Neuronal stem cell (in vitro differentiated cells): ENCODE measurements at regions not wholly inside any gene's neighbourhood (a gene's known extent, or its start where the extent isn't known, plus 50 kb on each side); places are given as distances from the start of the nearest gene placed in this dataset.

Experiments
- DNase-seq: peaks from one replicate; pipeline ENCODE4 v3.0.0-alpha.2; 2013; ENCODE audit warnings: low spot score
- H2AFZ ChIP-seq: one replicate; pipeline ENCODE4 v1.6.1; 2013; ENCODE audit warnings: mild to moderate bottlenecking, low read length, inconsistent platforms
- H2AK5ac ChIP-seq: 2 replicates; pipeline ENCODE4 v1.6.1; 2013; ENCODE audit warnings: low read depth, mild to moderate bottlenecking, inconsistent platforms, low read length, moderate library complexity, mixed read lengths
- H2BK120ac ChIP-seq: 2 replicates; pipeline ENCODE4 v1.6.1; 2013; ENCODE audit warnings: low read depth, mild to moderate bottlenecking, inconsistent platforms, low read length, moderate library complexity, mixed read lengths
- H2BK12ac ChIP-seq: one replicate; pipeline ENCODE4 v1.6.1; 2013; ENCODE audit warnings: low read length, inconsistent platforms
- H2BK15ac ChIP-seq: 2 replicates; pipeline ENCODE4 v1.6.1; 2013; ENCODE audit warnings: mild to moderate bottlenecking, low read length, inconsistent platforms, mixed read lengths
- H2BK5ac ChIP-seq: one replicate; pipeline ENCODE4 v1.6.1; 2013; ENCODE audit warnings: inconsistent platforms, mild to moderate bottlenecking, low read length, moderate library complexity
- H3K14ac ChIP-seq: one replicate; pipeline ENCODE4 v1.6.1; 2013; ENCODE audit warnings: low read length, inconsistent platforms
- H3K18ac ChIP-seq: 2 replicates; pipeline ENCODE4 v1.6.1; 2013; ENCODE audit warnings: low read length, inconsistent platforms
- H3K23ac ChIP-seq: 2 replicates; pipeline ENCODE4 v1.6.1; 2013; ENCODE audit warnings: low read depth, mild to moderate bottlenecking, mixed read lengths, low read length, inconsistent platforms; ENCODE audit not compliant: poor library complexity
- H3K27ac ChIP-seq: replicated peaks from 3 replicates; pipeline ENCODE4 v1.5.1; 2013; ENCODE audit warnings: low read length, inconsistent platforms
- H3K27me3 ChIP-seq, 3 experiments: 2 replicates each; pipeline ENCODE4 v1.6.1; 2013; ENCODE audit warnings: low read length in 3 of 3, mild to moderate bottlenecking in 2 of 3, inconsistent platforms in 1 of 3, low read depth in 1 of 3, mixed read lengths in 1 of 3, moderate library complexity in 1 of 3; ENCODE audit not compliant: control insufficient read depth in 3 of 3, insufficient read depth in 3 of 3
- H3K36me3 ChIP-seq, 2 donors: replicated peaks in 1 of 2; 2 replicates each; pipeline ENCODE4 v1.6.1; 2013; ENCODE audit warnings: low read length in 2 of 2; ENCODE audit not compliant: control insufficient read depth in 2 of 2, insufficient read depth in 2 of 2
- H3K4ac ChIP-seq: 2 replicates; pipeline ENCODE4 v1.6.1; 2013; ENCODE audit warnings: inconsistent platforms, mild to moderate bottlenecking, low read length, moderate library complexity
- H3K4me1 ChIP-seq, 2 donors: 1 replicate in 1 of 2; 2 replicates in 1 of 2; pipeline ENCODE4 v1.6.1; 2013; ENCODE audit warnings: low read length in 2 of 2, low read depth in 1 of 2; ENCODE audit not compliant: control insufficient read depth in 2 of 2, insufficient read depth in 1 of 2
- H3K4me2 ChIP-seq: one replicate; pipeline ENCODE4 v1.6.1; 2013; ENCODE audit warnings: mild to moderate bottlenecking, low read length, inconsistent platforms; ENCODE audit not compliant: insufficient read depth, poor library complexity, severe bottlenecking
- H3K4me3 ChIP-seq, 2 donors: 2 replicates each; pipeline ENCODE4 v1.5.1; 2013; ENCODE audit warnings: low read length in 2 of 2, mild to moderate bottlenecking in 2 of 2, inconsistent platforms in 1 of 2, moderate library complexity in 1 of 2
- H3K79me1 ChIP-seq: one replicate; pipeline ENCODE4 v1.6.1; 2013; ENCODE audit warnings: low read depth, mild to moderate bottlenecking, inconsistent platforms, low read length, moderate library complexity
- H3K9ac ChIP-seq: one replicate; pipeline ENCODE4 v1.6.1; 2013; ENCODE audit warnings: mild to moderate bottlenecking, low read depth, low read length, inconsistent platforms; ENCODE audit not compliant: poor library complexity
- H3K9me3 ChIP-seq, 2 donors: replicated peaks in 1 of 2; 2 replicates each; pipeline versions ENCODE3 to v1.6.1; 2013; ENCODE audit warnings: low read length in 2 of 2, mild to moderate bottlenecking in 2 of 2, inconsistent platforms in 1 of 2, low read depth in 1 of 2, mixed read lengths in 1 of 2, moderate library complexity in 1 of 2; ENCODE audit not compliant: control insufficient read depth in 2 of 2, insufficient read depth in 1 of 2
- H4K8ac ChIP-seq: one replicate; pipeline ENCODE4 v1.6.1; 2013; ENCODE audit warnings: low read depth, mild to moderate bottlenecking, inconsistent platforms, low read length, moderate library complexity
- H4K91ac ChIP-seq: one replicate; pipeline ENCODE4 v1.6.1; 2013; ENCODE audit warnings: low read length, low read depth, mild to moderate bottlenecking, inconsistent platforms; ENCODE audit not compliant: poor library complexity
- WGBS, 2 donors: extraction: QIAGEN DNeasy Blood & Tissue Kit; methylation state at CpG; one replicate each; pipeline ENCODE4 v1.1.7; 2013; ENCODE audit warnings: missing lambda C conversion rate in 2 of 2, mixed read lengths in 1 of 2; ENCODE audit not compliant: insufficient read length in 2 of 2, insufficient replicate concordance in 1 of 2; ENCODE audit errors: extremely low coverage in 2 of 2; 5-methylcytosine and 5-hydroxymethylcytosine counted together

DNA sequence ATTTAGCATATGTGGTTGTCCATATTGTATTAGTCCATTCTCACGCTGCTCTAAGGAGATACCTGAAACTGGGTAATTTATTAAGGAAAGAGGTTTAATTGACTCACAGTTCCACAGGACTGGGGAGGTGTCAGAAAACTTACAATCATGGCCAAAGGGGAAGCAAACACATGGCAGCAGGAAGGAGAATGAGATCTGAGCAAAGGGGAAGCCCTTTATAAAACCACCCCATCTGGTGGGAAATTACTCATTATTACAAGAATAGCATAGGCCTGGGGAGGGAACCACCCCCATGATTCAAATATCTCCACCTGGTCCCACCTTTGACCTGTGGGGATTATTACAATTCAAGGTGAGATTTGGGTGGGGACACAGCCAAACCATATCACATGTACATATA lies 122.6 kb upstream of the ANK2 start:
- Histone ChIP-seq H2BK15ac (no peak overlapping the region), H3K4me2 (no peak overlapping the region), H3K4me3 (no peak overlapping the region), H3K36me3 (no peaks in the 10 kb centered on the region), H3K4ac (no peak overlapping the region), H4K8ac (no peak overlapping the region), H3K27ac (no peak overlapping the region), H2BK120ac (no peak overlapping the region), H3K9me3 (no peaks in the 10 kb centered on the region), H3K27me3 (no peaks in the 10 kb centered on the region), H3K18ac (no peak overlapping the region), H3K9ac (no peak overlapping the region), H3K23ac (no peak overlapping the region), H4K91ac (no peak overlapping the region), H2AFZ (no peak overlapping the region), H3K79me1 (no peaks in the 10 kb centered on the region), H3K14ac (no peak overlapping the region), H3K4me1 (peaks cover 0 to 3% of the 10 kb centered on the region in 2 donors), H2BK5ac (no peak overlapping the region), H2AK5ac (no peak overlapping the region), H2BK12ac (no peak overlapping the region)
- no peak for DNase-seq
- no CpG with 5 or more reads among the region's 1 CpG for WGBS, 2 donors

GRCh38 chr4:112927544-112927943 lies 121.9 kb upstream of the ANK2 start:
- Histone ChIP-seq H3K23ac (no peak overlapping the region), H3K4me1 (peaks cover 0 to 3% of the 10 kb centered on the region in 2 donors), H4K91ac (no peak overlapping the region), H2BK5ac (no peak overlapping the region), H3K4ac (no peak overlapping the region), H2AK5ac (no peak overlapping the region), H2BK15ac (no peak overlapping the region), H3K4me3 (no peak overlapping the region), H3K4me2 (no peak overlapping the region), H2AFZ (no peak overlapping the region), H3K27me3 (no peaks in the 10 kb centered on the region), H3K36me3 (no peaks in the 10 kb centered on the region), H3K27ac (no peak overlapping the region), H3K18ac (no peak overlapping the region), H2BK12ac (no peak overlapping the region), H3K79me1 (no peaks in the 10 kb centered on the region), H4K8ac (no peak overlapping the region), H3K9ac (no peak overlapping the region), H3K14ac (no peak overlapping the region), H3K9me3 (no peaks in the 10 kb centered on the region), H2BK120ac (no peak overlapping the region)
- no peak for DNase-seq
- WGBS, 2 donors = no CpG with 5 or more reads among the region's 1 CpG

- no CpG with 5 or more reads among the region's 4 CpGs for WGBS, 2 donors
- DNase-seq = no peak
Observed at GRCh38 chr4:112931001-112931400, 118.5 kb upstream of the ANK2 start.

DNA sequence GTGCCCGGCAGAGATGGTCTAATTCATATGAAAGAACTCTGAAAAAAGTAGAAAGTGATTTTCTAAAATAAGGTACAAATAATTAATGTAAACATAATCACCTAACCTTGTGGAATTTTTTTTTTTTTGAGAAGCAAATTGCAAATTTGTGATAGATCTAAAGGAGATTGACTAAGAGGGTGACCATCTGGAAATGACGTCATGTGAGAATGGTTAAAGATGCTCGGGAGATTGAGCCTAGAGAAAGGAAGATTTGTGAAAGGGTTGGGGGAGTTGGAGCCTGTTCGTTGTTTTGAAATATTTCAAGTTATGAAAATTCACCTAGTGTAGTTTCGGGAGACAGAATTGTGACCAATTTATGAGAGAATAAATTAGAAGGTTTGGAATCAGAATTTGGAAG lies 115.7 kb upstream of the ANK2 start:
- H3K4me1 ChIP-seq = no peaks in the 10 kb centered on the region
- no peak overlapping the region for H3K4me2 ChIP-seq
- H3K36me3 ChIP-seq = no peaks in the 10 kb centered on the region
- no peaks in the 10 kb centered on the region for H3K9me3 ChIP-seq
- 100% methylated on average over 1 to 2 of the region's 5 CpGs for WGBS, 2 donors
- H3K27me3 ChIP-seq = no peaks in the 10 kb centered on the region
- no peak overlapping the region for H2BK5ac ChIP-seq
- H3K14ac ChIP-seq = no peak overlapping the region
- H2AFZ ChIP-seq = no peak overlapping the region
- no peak overlapping the region for H3K4ac ChIP-seq
- no peak for DNase-seq
- no peak overlapping the region for H3K27ac ChIP-seq
- no peak overlapping the region for H3K9ac ChIP-seq
- H3K23ac ChIP-seq = no peak overlapping the region
- H4K91ac ChIP-seq = no peak overlapping the region
- H2BK120ac ChIP-seq = no peak overlapping the region
- no peaks in the 10 kb centered on the region for H3K79me1 ChIP-seq
- no peak overlapping the region for H4K8ac ChIP-seq
- H2BK15ac ChIP-seq = no peak overlapping the region
- no peak overlapping the region for H2AK5ac ChIP-seq
- H3K18ac ChIP-seq = no peak overlapping the region
- no peak overlapping the region for H3K4me3 ChIP-seq
- H2BK12ac ChIP-seq = no peak overlapping the region

More at GRCh38 chr4:112931001-112931400, 118.5 kb upstream of the ANK2 start:
- no peaks in the 10 kb centered on the region for H3K9me3 ChIP-seq
- H4K8ac ChIP-seq = no peak overlapping the region
- H3K23ac ChIP-seq = no peak overlapping the region
- H2BK5ac ChIP-seq = no peak overlapping the region
- no peaks in the 10 kb centered on the region for H3K79me1 ChIP-seq
- H2BK12ac ChIP-seq = no peak overlapping the region
- H2BK15ac ChIP-seq = no peak overlapping the region
- no peaks in the 10 kb centered on the region for H3K36me3 ChIP-seq
- H3K4me2 ChIP-seq = no peak overlapping the region
- no peak overlapping the region for H3K4ac ChIP-seq
- H3K9ac ChIP-seq = no peak overlapping the region
- H2AK5ac ChIP-seq = no peak overlapping the region
- H3K4me3 ChIP-seq = no peak overlapping the region
- no peak overlapping the region for H3K14ac ChIP-seq
- H2AFZ ChIP-seq = no peak overlapping the region
- no peaks in the 10 kb centered on the region for H3K27me3 ChIP-seq
- H3K4me1 ChIP-seq = peaks cover 0 to under 1% of the 10 kb centered on the region in 2 donors
- no peak overlapping the region for H3K18ac ChIP-seq
- no peak overlapping the region for H3K27ac ChIP-seq
- H4K91ac ChIP-seq = no peak overlapping the region
- H2BK120ac ChIP-seq = no peak overlapping the region
